WTC11 (cell line): ENCODE measurements at regions not wholly inside any gene's neighbourhood (a gene's known extent, or its start where the extent isn't known, plus 50 kb on each side); places are given as distances from the start of the nearest gene placed in this dataset.

ENCODE experiments used
- ATAC-seq: fragments of 200-7000 bp; cut with Tn5 transposase; 2 replicates; pipeline ENCODE4 v1.10.0; 2021; ENCODE audit warnings: mild to moderate bottlenecking, moderate library complexity
- CTCF ChIA-PET: fragments of 300-600 bp; sonication (Branson Sonifier 250); formaldehyde crosslinking; loops from one replicate; lab custom pipeline; 2021; ENCODE audit warnings: antibody characterized with exemption; lab: Charles Lee
- POLR2A ChIA-PET: fragments of 350-600 bp; sonication (Branson Sonifier 250); formaldehyde crosslinking; loops from one replicate; lab custom pipeline; 2021; ENCODE audit warnings: antibody characterized with exemption; lab: Charles Lee
- DNase-seq: peaks from one replicate; pipeline ENCODE4 v3.0.0; 2021; ENCODE audit warnings: low spot score
- H3K27ac Mint-ChIP-seq: 2 replicates; pipeline ENCODE4 v1.8.0; 2021; ENCODE audit warnings: mixed read lengths
- H3K27me3 Mint-ChIP-seq: 2 replicates; pipeline ENCODE4 v1.8.0; 2021; ENCODE audit warnings: low read depth, mild to moderate bottlenecking, moderate library complexity, mixed read lengths
- H3K36me3 Mint-ChIP-seq: 2 replicates; pipeline ENCODE4 v1.8.0; 2021; ENCODE audit warnings: mixed read lengths
- H3K4me1 Mint-ChIP-seq: 2 replicates; pipeline ENCODE4 v1.8.0; 2022; ENCODE audit warnings: mixed read lengths
- H3K4me3 Mint-ChIP-seq: 2 replicates; pipeline ENCODE4 v1.8.0; 2021; ENCODE audit warnings: mild to moderate bottlenecking, moderate library complexity, mixed read lengths
- H3K9me3 Mint-ChIP-seq: 2 replicates; pipeline ENCODE4 v1.8.0; 2021; ENCODE audit warnings: mixed read lengths
- FOXP1 ChIP-seq: sonication (generic); formaldehyde crosslinking; IDR thresholded peaks from 2 replicates; pipeline ENCODE4 v1.8.0; 2022; ENCODE audit warnings: missing genetic modification reagents, mild to moderate bottlenecking, moderate library complexity, borderline replicate concordance
- HMGA2 ChIP-seq: fragments of 250-450 bp; sonication (Bioruptor Pico); IDR thresholded peaks from 2 replicates; pipeline ENCODE4 v1.4.0; 2021; ENCODE audit warnings: mild to moderate bottlenecking, moderate library complexity
- KAT7 ChIP-seq: sonication (generic); formaldehyde crosslinking; IDR thresholded peaks from 2 replicates; pipeline ENCODE4 v1.8.1; 2023; ENCODE audit warnings: missing genetic modification reagents, mild to moderate bottlenecking, borderline replicate concordance
- MXD4 ChIP-seq: fragments of 250-450 bp; sonication (Bioruptor Pico); IDR thresholded peaks from 2 replicates; pipeline ENCODE4 v1.8.0; 2021; ENCODE audit warnings: mild to moderate bottlenecking, moderate library complexity, borderline replicate concordance
- NFYB ChIP-seq: sonication (generic); formaldehyde crosslinking; conservative IDR thresholded peaks from 2 replicates; pipeline ENCODE4 v1.8.0; 2022; ENCODE audit warnings: low read depth, missing genetic modification reagents
- NR2C2 ChIP-seq: sonication (generic); formaldehyde crosslinking; IDR thresholded peaks from 2 replicates; pipeline ENCODE4 v1.8.0; 2022; ENCODE audit warnings: mild to moderate bottlenecking, missing genetic modification reagents
- NR3C1 ChIP-seq: sonication (generic); formaldehyde crosslinking; conservative IDR thresholded peaks from 2 replicates; pipeline ENCODE4 v1.8.1; 2023; ENCODE audit warnings: low read depth, mild to moderate bottlenecking, missing genetic modification reagents
- PRRX2 ChIP-seq: fragments of 250-450 bp; sonication (Bioruptor Pico); IDR thresholded peaks from 2 replicates; pipeline ENCODE4 v1.8.0; 2021; ENCODE audit warnings: mild to moderate bottlenecking
- RELA ChIP-seq: sonication (generic); formaldehyde crosslinking; IDR thresholded peaks from 2 replicates; pipeline ENCODE4 v1.8.1; 2022; ENCODE audit warnings: missing genetic modification reagents, mild to moderate bottlenecking, borderline replicate concordance
- SMAD3 ChIP-seq: sonication (generic); formaldehyde crosslinking; IDR thresholded peaks from 2 replicates; pipeline ENCODE4 v1.8.0; 2022; ENCODE audit warnings: missing genetic modification reagents, mild to moderate bottlenecking, borderline replicate concordance
- TCF7 ChIP-seq: sonication (generic); formaldehyde crosslinking; IDR thresholded peaks from 2 replicates; pipeline ENCODE4 v1.8.0; 2022; ENCODE audit warnings: mild to moderate bottlenecking, low read depth, missing genetic modification reagents, moderate library complexity
- TEAD4 ChIP-seq: sonication (generic); formaldehyde crosslinking; IDR thresholded peaks from 2 replicates; pipeline ENCODE4 v1.8.0; 2022; ENCODE audit warnings: mild to moderate bottlenecking, missing genetic modification reagents
- ZNF219 ChIP-seq: sonication (generic); formaldehyde crosslinking; IDR thresholded peaks from 2 replicates; pipeline ENCODE4 v1.8.0; 2023; ENCODE audit warnings: missing genetic modification reagents, mild to moderate bottlenecking, borderline replicate concordance
- ZNF232 ChIP-seq: sonication (generic); formaldehyde crosslinking; IDR thresholded peaks from 2 replicates; pipeline ENCODE4 v1.8.0; 2022; ENCODE audit warnings: mild to moderate bottlenecking, missing genetic modification reagents
- ZNF263 ChIP-seq: sonication (generic); formaldehyde crosslinking; IDR thresholded peaks from 2 replicates; pipeline ENCODE4 v1.8.1; 2022; ENCODE audit warnings: low read depth, mild to moderate bottlenecking, moderate library complexity, missing genetic modification reagents
- ZNF423 ChIP-seq: fragments of 250-450 bp; sonication (Bioruptor Pico); IDR thresholded peaks from 2 replicates; pipeline ENCODE4 v2.1.2; 2022; ENCODE audit warnings: mild to moderate bottlenecking, moderate library complexity
- ZNF671 ChIP-seq: fragments of 250-450 bp; sonication (Bioruptor Pico); IDR thresholded peaks from 2 replicates; pipeline ENCODE4 v1.8.0; 2021; ENCODE audit warnings: mild to moderate bottlenecking
- TF ChIP-seq, protein P1 (sequence below): sonication (generic); formaldehyde crosslinking; IDR thresholded peaks from 2 replicates; pipeline ENCODE4 v1.8.0; 2022; ENCODE audit warnings: mild to moderate bottlenecking, missing genetic modification reagents
- TF ChIP-seq, protein P2 (sequence below): sonication (generic); formaldehyde crosslinking; IDR thresholded peaks from 2 replicates; pipeline ENCODE4 v1.8.1; 2022; ENCODE audit warnings: mild to moderate bottlenecking, missing genetic modification reagents, moderate library complexity, borderline replicate concordance
- TF ChIP-seq, protein P3 (sequence below): sonication (generic); formaldehyde crosslinking; conservative IDR thresholded peaks from 2 replicates; pipeline ENCODE4 v1.8.1; 2023; ENCODE audit warnings: mild to moderate bottlenecking, low read depth, missing genetic modification reagents, moderate library complexity
- TF ChIP-seq, protein P4 (sequence below): fragments of 250-450 bp; sonication (Bioruptor Pico); IDR thresholded peaks from 2 replicates; pipeline ENCODE4 v2.1.2; 2022; ENCODE audit warnings: mild to moderate bottlenecking, moderate library complexity
- TF ChIP-seq, protein P5 (sequence below): fragments of 250-450 bp; sonication (Bioruptor Pico); IDR thresholded peaks from 2 replicates; pipeline ENCODE4 v1.9.0; 2021; ENCODE audit warnings: mild to moderate bottlenecking
- TF ChIP-seq, protein P6 (sequence below): sonication (generic); formaldehyde crosslinking; IDR thresholded peaks from 2 replicates; pipeline ENCODE4 v1.8.1; 2022; ENCODE audit warnings: mild to moderate bottlenecking, moderate library complexity, missing genetic modification reagents

DNA sequence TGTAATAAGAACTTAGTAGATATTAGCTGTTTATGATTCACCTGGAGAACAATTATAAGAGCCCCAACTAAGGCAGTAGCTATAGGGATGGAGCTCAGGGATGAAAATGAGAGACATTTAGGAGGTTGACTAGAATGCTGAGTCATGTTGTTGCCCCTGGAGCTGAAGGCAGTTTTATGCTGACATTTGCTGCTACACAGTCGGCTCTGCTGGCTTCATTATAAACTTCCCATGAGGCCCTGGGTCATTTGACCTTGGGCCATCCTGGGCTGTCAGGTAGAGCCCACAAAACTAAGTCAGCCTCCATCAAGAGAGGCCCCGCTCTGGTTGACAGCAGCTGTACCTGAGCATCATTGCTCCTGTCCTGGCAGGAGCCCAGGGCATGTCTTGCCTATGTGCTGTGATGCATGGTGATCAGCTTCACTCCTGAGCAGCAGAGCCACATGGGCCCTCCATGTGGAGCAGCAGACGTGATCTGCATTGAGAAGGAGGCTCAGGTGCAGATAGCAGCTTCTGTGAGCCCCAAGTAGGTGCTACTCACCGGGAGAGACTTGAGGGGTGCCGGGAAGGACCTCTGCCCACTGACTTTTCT lies 112.4 kb downstream of the TBX19 start:
- H3K27ac Mint-ChIP-seq = no peak overlapping the region
- H3K36me3 Mint-ChIP-seq = peaks cover 4% of the 10 kb centered on the region; the same call in 1 of the 2 replicates
- DNase-seq = no peak
- H3K4me1 Mint-ChIP-seq = peaks cover 30% of the 10 kb centered on the region
- CTCF ChIA-PET = interaction anchor here (1.3 kb wide), 1 partner anchor 245 kb away, joined by 3 read pairs; no protein-coding TSS in a partner anchor
- peaks cover 4% of the 10 kb centered on the region; the same call in 1 of the 2 replicates for H3K9me3 Mint-ChIP-seq
- no peaks in the 10 kb centered on the region for H3K27me3 Mint-ChIP-seq
- POLR2A ChIA-PET = no interaction called here
- no peak for ATAC-seq
- H3K4me3 Mint-ChIP-seq = no peak overlapping the region
- TF ChIP-seq, protein P1, sequence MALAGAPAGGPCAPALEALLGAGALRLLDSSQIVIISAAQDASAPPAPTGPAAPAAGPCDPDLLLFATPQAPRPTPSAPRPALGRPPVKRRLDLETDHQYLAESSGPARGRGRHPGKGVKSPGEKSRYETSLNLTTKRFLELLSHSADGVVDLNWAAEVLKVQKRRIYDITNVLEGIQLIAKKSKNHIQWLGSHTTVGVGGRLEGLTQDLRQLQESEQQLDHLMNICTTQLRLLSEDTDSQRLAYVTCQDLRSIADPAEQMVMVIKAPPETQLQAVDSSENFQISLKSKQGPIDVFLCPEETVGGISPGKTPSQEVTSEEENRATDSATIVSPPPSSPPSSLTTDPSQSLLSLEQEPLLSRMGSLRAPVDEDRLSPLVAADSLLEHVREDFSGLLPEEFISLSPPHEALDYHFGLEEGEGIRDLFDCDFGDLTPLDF = no peak
- TF ChIP-seq PRRX2 (CRISPR knock-in tag) (no peak), SMAD3 (no peak), HMGA2 (CRISPR knock-in tag) (no peak), NR3C1 (CRISPR knock-in tag) (no peak), ZNF232 (CRISPR knock-in tag) (no peak), KAT7 (CRISPR knock-in tag) (no peak), TCF7 (no peak), MXD4 (CRISPR knock-in tag) (no peak), ZNF219 (CRISPR knock-in tag) (no peak), NR2C2 (no peak), ZNF671 (CRISPR knock-in tag) (no peak)
- TF ChIP-seq, protein P2, sequence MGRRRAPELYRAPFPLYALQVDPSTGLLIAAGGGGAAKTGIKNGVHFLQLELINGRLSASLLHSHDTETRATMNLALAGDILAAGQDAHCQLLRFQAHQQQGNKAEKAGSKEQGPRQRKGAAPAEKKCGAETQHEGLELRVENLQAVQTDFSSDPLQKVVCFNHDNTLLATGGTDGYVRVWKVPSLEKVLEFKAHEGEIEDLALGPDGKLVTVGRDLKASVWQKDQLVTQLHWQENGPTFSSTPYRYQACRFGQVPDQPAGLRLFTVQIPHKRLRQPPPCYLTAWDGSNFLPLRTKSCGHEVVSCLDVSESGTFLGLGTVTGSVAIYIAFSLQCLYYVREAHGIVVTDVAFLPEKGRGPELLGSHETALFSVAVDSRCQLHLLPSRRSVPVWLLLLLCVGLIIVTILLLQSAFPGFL = no peak
- TF ChIP-seq, protein P3, sequence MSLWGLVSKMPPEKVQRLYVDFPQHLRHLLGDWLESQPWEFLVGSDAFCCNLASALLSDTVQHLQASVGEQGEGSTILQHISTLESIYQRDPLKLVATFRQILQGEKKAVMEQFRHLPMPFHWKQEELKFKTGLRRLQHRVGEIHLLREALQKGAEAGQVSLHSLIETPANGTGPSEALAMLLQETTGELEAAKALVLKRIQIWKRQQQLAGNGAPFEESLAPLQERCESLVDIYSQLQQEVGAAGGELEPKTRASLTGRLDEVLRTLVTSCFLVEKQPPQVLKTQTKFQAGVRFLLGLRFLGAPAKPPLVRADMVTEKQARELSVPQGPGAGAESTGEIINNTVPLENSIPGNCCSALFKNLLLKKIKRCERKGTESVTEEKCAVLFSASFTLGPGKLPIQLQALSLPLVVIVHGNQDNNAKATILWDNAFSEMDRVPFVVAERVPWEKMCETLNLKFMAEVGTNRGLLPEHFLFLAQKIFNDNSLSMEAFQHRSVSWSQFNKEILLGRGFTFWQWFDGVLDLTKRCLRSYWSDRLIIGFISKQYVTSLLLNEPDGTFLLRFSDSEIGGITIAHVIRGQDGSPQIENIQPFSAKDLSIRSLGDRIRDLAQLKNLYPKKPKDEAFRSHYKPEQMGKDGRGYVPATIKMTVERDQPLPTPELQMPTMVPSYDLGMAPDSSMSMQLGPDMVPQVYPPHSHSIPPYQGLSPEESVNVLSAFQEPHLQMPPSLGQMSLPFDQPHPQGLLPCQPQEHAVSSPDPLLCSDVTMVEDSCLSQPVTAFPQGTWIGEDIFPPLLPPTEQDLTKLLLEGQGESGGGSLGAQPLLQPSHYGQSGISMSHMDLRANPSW (CRISPR knock-in tag) = no peak
- TF ChIP-seq, protein P4, sequence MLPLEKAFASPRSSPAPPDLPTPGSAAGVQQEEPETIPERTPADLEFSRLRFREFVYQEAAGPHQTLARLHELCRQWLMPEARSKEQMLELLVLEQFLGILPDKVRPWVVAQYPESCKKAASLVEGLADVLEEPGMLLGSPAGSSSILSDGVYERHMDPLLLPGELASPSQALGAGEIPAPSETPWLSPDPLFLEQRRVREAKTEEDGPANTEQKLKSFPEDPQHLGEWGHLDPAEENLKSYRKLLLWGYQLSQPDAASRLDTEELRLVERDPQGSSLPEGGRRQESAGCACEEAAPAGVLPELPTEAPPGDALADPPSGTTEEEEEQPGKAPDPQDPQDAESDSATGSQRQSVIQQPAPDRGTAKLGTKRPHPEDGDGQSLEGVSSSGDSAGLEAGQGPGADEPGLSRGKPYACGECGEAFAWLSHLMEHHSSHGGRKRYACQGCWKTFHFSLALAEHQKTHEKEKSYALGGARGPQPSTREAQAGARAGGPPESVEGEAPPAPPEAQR (CRISPR knock-in tag) = no peak
- TF ChIP-seq, protein P5, sequence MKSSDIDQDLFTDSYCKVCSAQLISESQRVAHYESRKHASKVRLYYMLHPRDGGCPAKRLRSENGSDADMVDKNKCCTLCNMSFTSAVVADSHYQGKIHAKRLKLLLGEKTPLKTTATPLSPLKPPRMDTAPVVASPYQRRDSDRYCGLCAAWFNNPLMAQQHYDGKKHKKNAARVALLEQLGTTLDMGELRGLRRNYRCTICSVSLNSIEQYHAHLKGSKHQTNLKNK = no peak

DNA sequence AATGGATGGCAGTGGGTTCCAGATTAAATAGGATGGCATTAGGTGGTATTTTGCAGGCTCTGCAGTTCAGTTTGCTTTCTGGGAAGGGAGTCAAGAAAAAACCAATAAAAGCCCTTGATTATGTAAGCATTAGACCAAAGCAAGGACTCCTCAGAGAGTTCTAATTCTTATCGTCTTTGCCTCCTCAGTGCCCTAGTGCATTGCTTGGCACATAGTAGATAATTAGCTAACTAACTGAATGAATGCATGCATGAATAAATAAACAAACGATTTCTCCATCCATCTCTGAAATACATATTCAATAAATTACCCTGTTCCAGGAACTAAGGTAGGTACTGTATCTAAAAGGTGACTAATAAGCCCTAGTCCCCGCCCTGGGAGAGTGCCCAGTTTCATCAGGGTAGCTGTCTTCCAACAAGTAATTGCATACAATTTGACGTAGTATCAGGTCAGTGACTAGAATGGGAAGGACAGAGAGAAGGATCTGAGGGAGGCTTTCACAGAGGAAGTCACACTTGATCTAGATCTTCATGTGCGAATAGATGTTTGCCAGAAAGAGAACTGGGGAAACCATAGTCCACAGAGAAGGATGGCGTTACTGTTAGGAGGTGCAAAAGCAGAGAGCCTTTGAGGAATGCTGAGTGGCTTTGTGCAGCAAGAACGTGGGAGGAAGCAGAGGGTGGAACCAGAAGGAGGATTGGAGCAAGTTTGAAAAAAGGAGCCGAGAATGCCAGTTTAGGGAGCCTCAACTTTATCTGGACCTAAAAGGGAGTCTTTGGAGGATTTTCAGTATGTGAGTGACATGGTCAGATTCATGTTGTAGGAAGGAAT lies 111.4 kb downstream of the TBX19 start:
- Mint-ChIP-seq H3K4me3 (no peak overlapping the region), H3K27ac (no peak overlapping the region), H3K4me1 (peaks cover 40% of the 10 kb centered on the region), H3K27me3 (peaks cover under 1% of the 10 kb centered on the region; the same call in 1 of the 2 replicates), H3K36me3 (peaks cover 4% of the 10 kb centered on the region; the same call in 1 of the 2 replicates), H3K9me3 (peaks cover 4% of the 10 kb centered on the region; the same call in 1 of the 2 replicates)
- TF ChIP-seq, protein P6, sequence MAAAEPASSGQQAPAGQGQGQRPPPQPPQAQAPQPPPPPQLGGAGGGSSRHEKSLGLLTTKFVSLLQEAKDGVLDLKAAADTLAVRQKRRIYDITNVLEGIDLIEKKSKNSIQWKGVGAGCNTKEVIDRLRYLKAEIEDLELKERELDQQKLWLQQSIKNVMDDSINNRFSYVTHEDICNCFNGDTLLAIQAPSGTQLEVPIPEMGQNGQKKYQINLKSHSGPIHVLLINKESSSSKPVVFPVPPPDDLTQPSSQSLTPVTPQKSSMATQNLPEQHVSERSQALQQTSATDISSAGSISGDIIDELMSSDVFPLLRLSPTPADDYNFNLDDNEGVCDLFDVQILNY = no peak
- TF ChIP-seq FOXP1 (CRISPR knock-in tag) (no peak), TEAD4 (CRISPR knock-in tag) (no peak), RELA (CRISPR knock-in tag) (no peak), NFYB (CRISPR knock-in tag) (no peak), ZNF263 (CRISPR knock-in tag) (no peak), ZNF423 (CRISPR knock-in tag) (no peak)
- TF ChIP-seq, protein P1 = no peak
- no peak for ATAC-seq
- DNase-seq = no peak
- CTCF ChIA-PET = interaction anchor here (0.8 kb wide), 1 partner anchor 49 kb away, joined by 3 read pairs; no protein-coding TSS in a partner anchor
- POLR2A ChIA-PET = no interaction called here
